DND-41 (cell line): ENCODE measurements at regions not wholly inside any gene's neighbourhood (a gene's known extent, or its start where the extent isn't known, plus 50 kb on each side); places are given as distances from the start of the nearest gene placed in this dataset.
"Not testable (repeated sequence)": the region's sequence is repeated elsewhere in the genome, so short reads cannot be mapped to it uniquely, and the experiment has no call there.

ENCODE experiments used
- ATAC-seq: fragments of 200-7000 bp; cut with Tn5 transposase; 3 replicates; pipeline ENCODE4 v1.9.1; 2021; ENCODE audit warnings: low read depth; ENCODE audit not compliant: insufficient read depth
- DNase-seq: peaks from one replicate; pipeline ENCODE4 v3.0.0-alpha.2; 2020
- H2AFZ ChIP-seq: 2 replicates; pipeline ENCODE4 v1.6.0; 2012; ENCODE audit warnings: low read depth, low read length
- H3K27ac ChIP-seq: 2 replicates; pipeline ENCODE4 v1.5.1; 2012; ENCODE audit warnings: low read length, inconsistent platforms
- H3K27me3 ChIP-seq: fragments of 200-600 bp; sonication (generic); 2 replicates; pipeline ENCODE4 v1.6.0; 2012; ENCODE audit warnings: low read length, mild to moderate bottlenecking, inconsistent platforms; ENCODE audit not compliant: insufficient read depth, poor library complexity
- H3K36me3 ChIP-seq: 2 replicates; pipeline ENCODE4 v1.5.1; 2012; ENCODE audit warnings: low read length, inconsistent platforms; ENCODE audit not compliant: insufficient read depth
- H3K4me1 ChIP-seq: 2 replicates; pipeline ENCODE4 v1.5.1; 2012; ENCODE audit warnings: mild to moderate bottlenecking, low read length; ENCODE audit not compliant: insufficient read depth
- H3K4me2 ChIP-seq: 2 replicates; pipeline ENCODE4 v1.6.0; 2012; ENCODE audit warnings: mild to moderate bottlenecking, moderate library complexity, low read length, inconsistent platforms; ENCODE audit not compliant: insufficient read depth
- H3K4me3 ChIP-seq, 2 experiments: fragments of 200-600 bp in 1 of 2; shearing (Covaris generic) in 1 of 2; 2 replicates each; pipeline ENCODE4 v1.5.1; 2012 to 2016; ENCODE audit warnings: inconsistent platforms in 2 of 2, low read length in 2 of 2, mild to moderate bottlenecking in 2 of 2, low read depth in 1 of 2, moderate library complexity in 1 of 2
- H3K79me2 ChIP-seq: 2 replicates; pipeline ENCODE4 v1.6.0; 2012; ENCODE audit warnings: low read length, inconsistent platforms; ENCODE audit not compliant: insufficient read depth
- H3K9ac ChIP-seq: 2 replicates; pipeline ENCODE4 v1.6.0; 2012; ENCODE audit warnings: low read depth, mild to moderate bottlenecking, inconsistent platforms, low read length, moderate library complexity
- H3K9me3 ChIP-seq: 2 replicates; pipeline ENCODE4 v1.5.1; 2012; ENCODE audit warnings: low read length, moderate library complexity, mild to moderate bottlenecking, inconsistent platforms; ENCODE audit not compliant: insufficient read depth, severe bottlenecking
- H4K20me1 ChIP-seq: 2 replicates; pipeline ENCODE4 v1.6.0; 2012; ENCODE audit warnings: low read length; ENCODE audit not compliant: insufficient read depth
- EZH2 ChIP-seq: IDR thresholded peaks from 3 replicates; pipeline ENCODE4 v1.6.1; 2012; ENCODE audit warnings: borderline replicate concordance, low read depth, mild to moderate bottlenecking, moderate library complexity, low read length, inconsistent platforms; ENCODE audit not compliant: severe bottlenecking
- TF ChIP-seq, protein P1 (sequence below): IDR thresholded peaks from 2 replicates; pipeline ENCODE4 v1.5.1; 2012; ENCODE audit warnings: borderline replicate concordance, low read length, moderate library complexity, mild to moderate bottlenecking; ENCODE audit not compliant: poor library complexity, severe bottlenecking; ENCODE audit errors: extremely low read depth

DNA sequence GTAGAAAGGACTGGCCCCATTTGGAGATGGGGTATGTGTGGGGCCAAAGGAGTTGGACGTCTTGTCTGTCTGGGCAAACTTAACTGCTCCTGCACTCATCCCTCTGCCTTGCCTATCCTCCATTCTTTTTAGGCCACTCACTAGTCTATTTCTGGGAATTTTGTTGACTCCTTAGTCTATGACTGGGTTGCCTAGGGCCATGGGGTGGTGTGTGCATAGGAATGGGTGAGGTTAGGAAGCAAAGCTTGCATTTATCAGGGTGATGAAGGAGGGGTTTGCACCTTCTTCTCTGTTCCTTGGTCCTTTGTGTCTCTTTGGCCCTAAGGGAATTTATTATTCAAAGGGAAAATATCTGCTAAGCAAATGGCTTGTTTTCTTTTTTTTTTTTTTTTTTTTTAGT, 80.9 kb upstream of the OR9Q1 start:
- TF ChIP-seq, protein P1, sequence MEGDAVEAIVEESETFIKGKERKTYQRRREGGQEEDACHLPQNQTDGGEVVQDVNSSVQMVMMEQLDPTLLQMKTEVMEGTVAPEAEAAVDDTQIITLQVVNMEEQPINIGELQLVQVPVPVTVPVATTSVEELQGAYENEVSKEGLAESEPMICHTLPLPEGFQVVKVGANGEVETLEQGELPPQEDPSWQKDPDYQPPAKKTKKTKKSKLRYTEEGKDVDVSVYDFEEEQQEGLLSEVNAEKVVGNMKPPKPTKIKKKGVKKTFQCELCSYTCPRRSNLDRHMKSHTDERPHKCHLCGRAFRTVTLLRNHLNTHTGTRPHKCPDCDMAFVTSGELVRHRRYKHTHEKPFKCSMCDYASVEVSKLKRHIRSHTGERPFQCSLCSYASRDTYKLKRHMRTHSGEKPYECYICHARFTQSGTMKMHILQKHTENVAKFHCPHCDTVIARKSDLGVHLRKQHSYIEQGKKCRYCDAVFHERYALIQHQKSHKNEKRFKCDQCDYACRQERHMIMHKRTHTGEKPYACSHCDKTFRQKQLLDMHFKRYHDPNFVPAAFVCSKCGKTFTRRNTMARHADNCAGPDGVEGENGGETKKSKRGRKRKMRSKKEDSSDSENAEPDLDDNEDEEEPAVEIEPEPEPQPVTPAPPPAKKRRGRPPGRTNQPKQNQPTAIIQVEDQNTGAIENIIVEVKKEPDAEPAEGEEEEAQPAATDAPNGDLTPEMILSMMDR: no peak
- no peak for TF ChIP-seq EZH2
- H3K27ac ChIP-seq: no peak overlapping the region

DNA sequence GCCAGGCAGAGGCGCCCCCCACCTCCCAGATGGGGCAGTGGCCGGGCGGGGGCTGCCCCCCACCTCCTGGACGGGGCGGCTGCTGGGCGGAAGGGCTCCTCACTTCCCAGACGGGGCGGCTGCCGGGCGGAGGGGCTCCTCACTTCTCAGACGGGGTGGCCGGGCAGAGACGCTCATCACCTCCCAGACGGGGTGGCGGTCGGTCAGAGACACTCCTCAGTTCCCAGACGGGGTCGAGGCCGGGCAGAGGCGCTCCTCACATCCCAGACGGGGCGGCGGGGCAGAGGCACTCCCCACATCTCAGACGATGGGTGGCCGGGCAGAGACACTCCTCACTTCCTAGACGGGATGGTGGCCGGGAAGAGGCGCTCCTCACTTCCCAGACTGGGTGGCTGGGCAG, 79.9 kb upstream of the OR9Q1 start:
- H3K27me3 ChIP-seq, ATAC-seq, H3K4me1 ChIP-seq, H4K20me1 ChIP-seq, H3K36me3 ChIP-seq, H3K4me2 ChIP-seq, H2AFZ ChIP-seq, H3K27ac ChIP-seq, H3K79me2 ChIP-seq, DNase-seq, H3K9me3 ChIP-seq, H3K4me3 ChIP-seq, H3K9ac ChIP-seq: not testable (repeated sequence)

More for the DNA sequence above, 80.9 kb upstream of the OR9Q1 start:
- peaks cover 5% of the 10 kb centered on the region for H3K27me3 ChIP-seq
- no peak overlapping the region for H2AFZ ChIP-seq
- H3K36me3 ChIP-seq: no peaks in the 10 kb centered on the region
- H3K4me3 ChIP-seq: no peak overlapping the region
- H3K4me2 ChIP-seq: no peak overlapping the region
- no peaks in the 10 kb centered on the region for H3K79me2 ChIP-seq
- H3K9ac ChIP-seq: no peak overlapping the region
- no peaks in the 10 kb centered on the region for H4K20me1 ChIP-seq
- DNase-seq (no peak), ATAC-seq (no peak)
- H3K9me3 ChIP-seq: no peaks in the 10 kb centered on the region
- H3K4me1 ChIP-seq: no peaks in the 10 kb centered on the region

DNA sequence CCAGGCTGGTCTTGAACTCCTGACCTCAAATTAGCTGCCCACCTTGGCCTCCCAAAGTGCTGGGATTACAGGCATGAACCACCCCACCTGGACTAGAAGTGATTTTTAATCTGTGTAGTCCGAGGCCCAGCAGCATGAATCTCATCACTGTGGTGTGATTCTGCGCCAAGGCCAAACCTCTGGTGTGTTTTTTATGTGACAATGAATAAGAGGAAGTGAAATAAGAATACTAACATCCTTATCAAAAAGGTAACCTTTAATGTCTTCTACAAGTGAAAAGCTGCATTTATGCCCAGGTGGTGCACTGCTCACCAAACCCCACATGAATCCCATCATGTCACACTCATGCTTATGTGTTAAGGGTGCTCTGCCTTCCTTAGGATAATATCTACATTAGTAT, 77.1 kb upstream of the OR9Q1 start:
- Histone ChIP-seq H3K4me1 (no peaks in the 10 kb centered on the region), H3K9ac (no peak overlapping the region), H4K20me1 (no peaks in the 10 kb centered on the region), H3K4me3 (no peak overlapping the region), H3K4me2 (no peak overlapping the region), H3K36me3 (no peaks in the 10 kb centered on the region), H3K27ac (no peak overlapping the region), H2AFZ (no peak overlapping the region), H3K9me3 (no peaks in the 10 kb centered on the region), H3K27me3 (no peaks in the 10 kb centered on the region), H3K79me2 (no peaks in the 10 kb centered on the region)
- ATAC-seq (no peak), DNase-seq (no peak)
- TF ChIP-seq EZH2: no peak
- TF ChIP-seq, protein P1: no peak

DNA sequence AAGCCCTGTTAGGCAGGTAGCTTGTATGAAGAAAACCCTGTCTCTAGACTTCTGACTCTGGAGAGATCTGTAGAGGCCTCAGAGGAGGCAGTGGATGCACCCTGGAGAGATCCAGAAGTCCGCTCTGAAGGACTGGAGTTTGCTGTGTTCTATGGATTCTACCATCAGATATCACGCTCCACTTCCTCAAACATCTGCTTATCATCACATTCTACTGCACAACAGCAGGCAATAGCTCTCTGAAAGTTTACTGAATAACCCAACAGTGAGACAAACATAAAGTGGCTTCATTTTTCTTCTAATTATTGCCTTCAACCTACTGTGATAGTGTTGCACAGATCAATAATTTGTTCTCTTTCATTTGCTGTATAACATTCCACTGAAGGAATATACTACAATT, 59.0 kb upstream of the OR9Q1 start:
- TF ChIP-seq, protein P1: no peak
- no peak for TF ChIP-seq EZH2
- Histone ChIP-seq H3K4me2 (no peak overlapping the region), H3K36me3 (no peaks in the 10 kb centered on the region)

More for the DNA sequence above, 59.0 kb upstream of the OR9Q1 start:
- H3K27ac ChIP-seq: no peak overlapping the region
- no peaks in the 10 kb centered on the region for H3K79me2 ChIP-seq
- no peaks in the 10 kb centered on the region for H4K20me1 ChIP-seq
- H3K4me3 ChIP-seq: no peak overlapping the region
- H3K27me3 ChIP-seq: peaks cover 5% of the 10 kb centered on the region
- no peak overlapping the region for H2AFZ ChIP-seq
- no peak overlapping the region for H3K9ac ChIP-seq
- H3K4me1 ChIP-seq: no peaks in the 10 kb centered on the region
- no peak for DNase-seq
- no peak for ATAC-seq
- H3K9me3 ChIP-seq: no peaks in the 10 kb centered on the region
